ENCODE measurements at regions not wholly inside any gene's neighbourhood (a gene's known extent, or its start where the extent isn't known, plus 50 kb on each side); places are given as distances from the start of the nearest gene placed in this dataset.

DNA sequence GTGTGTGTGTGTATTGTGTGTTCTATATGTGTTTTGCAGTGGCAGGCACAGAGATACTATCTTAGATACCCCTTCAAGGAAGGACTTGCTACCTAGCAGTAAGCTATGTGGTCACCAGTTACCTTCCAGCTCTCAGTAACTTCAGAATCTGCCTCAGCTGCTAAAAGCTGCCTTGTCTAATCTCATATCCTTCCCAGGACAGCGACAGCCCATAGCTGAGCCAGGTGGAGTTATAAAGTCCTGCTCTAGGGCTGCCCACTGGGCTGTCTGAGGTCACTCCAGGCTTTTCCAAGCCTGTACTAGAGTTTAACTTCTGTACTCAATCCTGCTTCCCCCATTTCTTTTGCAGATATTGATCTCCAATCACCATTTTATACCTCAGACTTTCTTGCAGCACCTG lies 942.6 kb downstream of the GALC start:
- no peak for TF ChIP-seq BHLHE40 (IDR thresholded peaks at IDR 0.05; ENCODE audit: low read depth, low read length)
- no peak for TF ChIP-seq SMC3 (IDR thresholded peaks at IDR 0.05; ENCODE audit: low read depth, low read length)
- TF ChIP-seq CEBPB (IDR thresholded peaks at IDR 0.05; ENCODE audit: low read depth, low read length): no peak
- TF ChIP-seq CTCF (conservative IDR thresholded peaks at IDR 0.05; ENCODE audit: low read depth, low read length): no peak
- TF ChIP-seq RAD21 (IDR thresholded peaks at IDR 0.05; ENCODE audit: low read length): no peak
- no peak for TF ChIP-seq POLR2A (IDR thresholded peaks at IDR 0.05; ENCODE audit: low read depth, low read length)
- TF ChIP-seq MAZ (IDR thresholded peaks at IDR 0.05; ENCODE audit: borderline replicate concordance, low read depth, low read length): no peak
- TF ChIP-seq CHD1 (IDR thresholded peaks at IDR 0.05; ENCODE audit: low read depth, low read length): no peak
- TF ChIP-seq RFX5 (IDR thresholded peaks at IDR 0.05; ENCODE audit: low read depth, low read length): no peak

Data from IMR-90 (cell line).